ENCODE measurements at regions not wholly inside any gene's neighbourhood (a gene's known extent, or its start where the extent isn't known, plus 50 kb on each side); places are given as distances from the start of the nearest gene placed in this dataset.

- TF ChIP-seq POLR2A (IDR thresholded peaks at IDR 0.05; ENCODE audit: low read depth) (no peak), CTCF (IDR thresholded peaks at IDR 0.05) (no peak), POLR2AphosphoS5 (IDR thresholded peaks at IDR 0.05) (no peak), EP300 (IDR thresholded peaks at IDR 0.05) (no peak)
Observed at GRCh38 chr16:51649631-51650030, 498.6 kb upstream of the SALL1 start.
